Lower lobe of right lung (tissue), 2 donors: ENCODE measurements at regions not wholly inside any gene's neighbourhood (a gene's known extent, or its start where the extent isn't known, plus 50 kb on each side); places are given as distances from the start of the nearest gene placed in this dataset.

Experiments
- ATAC-seq, 2 donors: fragments of 200-7000 bp; cut with Tn5 transposase; one replicate each; pipeline ENCODE4 v1.9.1; 2020 to 2022; ENCODE audit warnings: mild to moderate bottlenecking in 2 of 2, moderate library complexity in 2 of 2
- DNase-seq: peaks from one replicate; pipeline ENCODE4 v3.0.0-alpha.2; 2020
- H3K27ac ChIP-seq: fragments of 200-600 bp; one replicate; pipeline ENCODE4 v1.8.0; 2022
- H3K27me3 ChIP-seq: fragments of 200-600 bp; one replicate; pipeline ENCODE4 v1.8.0; 2022; ENCODE audit warnings: low read depth
- H3K36me3 ChIP-seq: fragments of 200-600 bp; one replicate; pipeline ENCODE4 v1.8.0; 2022; ENCODE audit warnings: mild to moderate bottlenecking
- H3K4me1 ChIP-seq: fragments of 200-600 bp; one replicate; pipeline ENCODE4 v1.8.0; 2022
- H3K4me3 ChIP-seq: fragments of 200-600 bp; one replicate; pipeline ENCODE4 v1.8.0; 2022; ENCODE audit warnings: mild to moderate bottlenecking
- H3K9me3 ChIP-seq: fragments of 200-600 bp; one replicate; pipeline ENCODE4 v1.8.0; 2022
- CTCF ChIP-seq: fragments of 200-600 bp; IDR thresholded peaks from one replicate; pipeline ENCODE4 v1.8.0; 2022; ENCODE audit warnings: antibody characterized with exemption, mild to moderate bottlenecking
- intact Hi-C: fragments of 100-400 bp; cut with DNase I; formaldehyde crosslinking; loops from one replicate; pipeline ENCODE4 v1.11.0; 2022
- donor health status: DM: no; HTN: yes; CAD: no; lungs with severe emphysema.

GRCh38 chr7:84568781-84569180 is 374.2 kb upstream of the SEMA3A start:
- ATAC-seq (no peak), DNase-seq (no peak)
- Histone ChIP-seq H3K27ac (no peak overlapping the region), H3K4me3 (no peak overlapping the region), H3K27me3 (no peaks in the 10 kb centered on the region), H3K9me3 (no peaks in the 10 kb centered on the region), H3K36me3 (no peaks in the 10 kb centered on the region), H3K4me1 (no peaks in the 10 kb centered on the region)
- TF ChIP-seq CTCF, result no peak
- intact Hi-C loops, result no loop called here

GRCh38 chr7:84565345-84566074 is 370.9 kb upstream of the SEMA3A start:
- Histone ChIP-seq H3K36me3 (no peaks in the 10 kb centered on the region), H3K9me3 (no peaks in the 10 kb centered on the region), H3K27me3 (no peaks in the 10 kb centered on the region), H3K4me3 (no peak overlapping the region), H3K27ac (no peak overlapping the region), H3K4me1 (no peaks in the 10 kb centered on the region)
- intact Hi-C loops, result no loop called here
- no peak for TF ChIP-seq CTCF
- ATAC-seq (no peak), DNase-seq (no peak)

GRCh38 chr7:84553711-84554110 is 359.1 kb upstream of the SEMA3A start:
- no peak for DNase-seq
- Histone ChIP-seq H3K27ac (no peak overlapping the region), H3K9me3 (peaks cover 14% of the 10 kb centered on the region), H3K4me1 (no peaks in the 10 kb centered on the region), H3K36me3 (no peaks in the 10 kb centered on the region), H3K4me3 (no peak overlapping the region), H3K27me3 (no peaks in the 10 kb centered on the region)
- ATAC-seq, result no peak
- TF ChIP-seq CTCF, result no peak
- intact Hi-C loops, result no loop called here

GRCh38 chr7:84549409-84549808 is 354.8 kb upstream of the SEMA3A start:
- Histone ChIP-seq H3K27ac (no peak overlapping the region), H3K27me3 (no peaks in the 10 kb centered on the region), H3K4me1 (no peaks in the 10 kb centered on the region), H3K36me3 (no peaks in the 10 kb centered on the region), H3K9me3 (no peaks in the 10 kb centered on the region), H3K4me3 (no peak overlapping the region)
- ATAC-seq, result no peak
- no peak for TF ChIP-seq CTCF
- intact Hi-C loops, result no loop called here
- no peak for DNase-seq

- DNase-seq (no peak), ATAC-seq (peak in 1 of 2 donors; percentile 37)
- intact Hi-C loops, result no loop called here
- Histone ChIP-seq H3K27me3 (no peaks in the 10 kb centered on the region), H3K4me1 (no peaks in the 10 kb centered on the region), H3K27ac (no peak overlapping the region), H3K4me3 (no peak overlapping the region), H3K9me3 (no peaks in the 10 kb centered on the region), H3K36me3 (no peaks in the 10 kb centered on the region)
- no peak for TF ChIP-seq CTCF
These were observed 354.1 kb upstream of the SEMA3A start for GRCh38 chr7:84548366-84549365.
